Tibial nerve (tissue), 3 donors: ENCODE measurements at regions not wholly inside any gene's neighbourhood (a gene's known extent, or its start where the extent isn't known, plus 50 kb on each side); places are given as distances from the start of the nearest gene placed in this dataset.

Experiments used
- POLR2A ChIP-seq, 2 donors: fragments of 450-650 bp; IDR thresholded peaks; one replicate each; pipeline ENCODE4 v1.6.1; 2017; ENCODE audit warnings: antibody characterized with exemption in 2 of 2, mild to moderate bottlenecking in 2 of 2, moderate library complexity in 2 of 2
- TF ChIP-seq, protein P1 (sequence below), 5 experiments: fragments of 200-600 bp in 3 of 5; fragments of 450-650 bp in 2 of 5; sonication (generic) in 3 of 5; IDR thresholded peaks; one replicate each; pipeline ENCODE4 v1.5.1; 2016 to 2019; ENCODE audit warnings: antibody characterized with exemption in 5 of 5, mild to moderate bottlenecking in 3 of 5, moderate library complexity in 2 of 5

DNA sequence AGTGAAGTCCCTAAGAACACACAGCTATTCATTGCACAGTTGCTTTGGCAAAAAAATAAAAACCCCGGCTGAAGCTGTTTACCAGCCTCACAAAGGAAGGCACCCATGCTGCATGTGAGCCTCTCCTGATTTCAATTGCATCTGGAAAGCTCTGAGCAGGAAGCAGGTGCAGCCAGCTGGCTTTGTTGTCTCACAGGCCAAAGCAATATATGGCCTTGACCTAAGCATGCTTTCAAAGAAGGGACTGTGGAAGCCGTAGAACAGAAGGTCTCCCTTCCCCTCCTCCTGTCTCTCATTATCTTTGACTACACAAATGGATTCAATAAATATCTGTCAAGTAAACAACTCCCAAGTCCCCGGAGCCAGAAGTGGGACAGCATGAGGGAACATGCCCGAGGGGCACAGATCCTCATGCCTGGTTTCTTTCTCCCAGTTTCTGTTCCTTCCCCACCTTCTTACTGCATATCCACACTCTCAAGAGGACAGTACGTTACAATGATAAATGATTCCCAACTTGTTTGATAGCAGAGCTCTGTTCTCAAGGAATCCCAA, 57.2 kb upstream of the PCSK2 start:
- TF ChIP-seq POLR2A (IDR thresholded peaks at IDR 0.05) = no peak
- TF ChIP-seq, protein P1, sequence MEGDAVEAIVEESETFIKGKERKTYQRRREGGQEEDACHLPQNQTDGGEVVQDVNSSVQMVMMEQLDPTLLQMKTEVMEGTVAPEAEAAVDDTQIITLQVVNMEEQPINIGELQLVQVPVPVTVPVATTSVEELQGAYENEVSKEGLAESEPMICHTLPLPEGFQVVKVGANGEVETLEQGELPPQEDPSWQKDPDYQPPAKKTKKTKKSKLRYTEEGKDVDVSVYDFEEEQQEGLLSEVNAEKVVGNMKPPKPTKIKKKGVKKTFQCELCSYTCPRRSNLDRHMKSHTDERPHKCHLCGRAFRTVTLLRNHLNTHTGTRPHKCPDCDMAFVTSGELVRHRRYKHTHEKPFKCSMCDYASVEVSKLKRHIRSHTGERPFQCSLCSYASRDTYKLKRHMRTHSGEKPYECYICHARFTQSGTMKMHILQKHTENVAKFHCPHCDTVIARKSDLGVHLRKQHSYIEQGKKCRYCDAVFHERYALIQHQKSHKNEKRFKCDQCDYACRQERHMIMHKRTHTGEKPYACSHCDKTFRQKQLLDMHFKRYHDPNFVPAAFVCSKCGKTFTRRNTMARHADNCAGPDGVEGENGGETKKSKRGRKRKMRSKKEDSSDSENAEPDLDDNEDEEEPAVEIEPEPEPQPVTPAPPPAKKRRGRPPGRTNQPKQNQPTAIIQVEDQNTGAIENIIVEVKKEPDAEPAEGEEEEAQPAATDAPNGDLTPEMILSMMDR (IDR thresholded peaks at IDR 0.05) = no peak
